ENCODE measurements at regions not wholly inside any gene's neighbourhood (a gene's known extent, or its start where the extent isn't known, plus 50 kb on each side); places are given as distances from the start of the nearest gene placed in this dataset.

GRCh38 chr3:98962189-98962930, 60.9 kb upstream of the DCBLD2 start:
- no peak for TF ChIP-seq EZH2phosphoT487 (IDR thresholded peaks at IDR 0.05; ENCODE audit: borderline replicate concordance, low read depth, low read length)
- TF ChIP-seq, protein P1, sequence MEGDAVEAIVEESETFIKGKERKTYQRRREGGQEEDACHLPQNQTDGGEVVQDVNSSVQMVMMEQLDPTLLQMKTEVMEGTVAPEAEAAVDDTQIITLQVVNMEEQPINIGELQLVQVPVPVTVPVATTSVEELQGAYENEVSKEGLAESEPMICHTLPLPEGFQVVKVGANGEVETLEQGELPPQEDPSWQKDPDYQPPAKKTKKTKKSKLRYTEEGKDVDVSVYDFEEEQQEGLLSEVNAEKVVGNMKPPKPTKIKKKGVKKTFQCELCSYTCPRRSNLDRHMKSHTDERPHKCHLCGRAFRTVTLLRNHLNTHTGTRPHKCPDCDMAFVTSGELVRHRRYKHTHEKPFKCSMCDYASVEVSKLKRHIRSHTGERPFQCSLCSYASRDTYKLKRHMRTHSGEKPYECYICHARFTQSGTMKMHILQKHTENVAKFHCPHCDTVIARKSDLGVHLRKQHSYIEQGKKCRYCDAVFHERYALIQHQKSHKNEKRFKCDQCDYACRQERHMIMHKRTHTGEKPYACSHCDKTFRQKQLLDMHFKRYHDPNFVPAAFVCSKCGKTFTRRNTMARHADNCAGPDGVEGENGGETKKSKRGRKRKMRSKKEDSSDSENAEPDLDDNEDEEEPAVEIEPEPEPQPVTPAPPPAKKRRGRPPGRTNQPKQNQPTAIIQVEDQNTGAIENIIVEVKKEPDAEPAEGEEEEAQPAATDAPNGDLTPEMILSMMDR (conservative IDR thresholded peaks at IDR 0.05; ENCODE audit: low read length) = no peak
